Stimulated activated CD4-positive, alpha-beta T cell treated with anti-CD3 and anti-CD28 coated beads, Interleukin-15, amount 100 ng/mL, for 48 hours (primary cell): ENCODE measurements at regions not wholly inside any gene's neighbourhood (a gene's known extent, or its start where the extent isn't known, plus 50 kb on each side); places are given as distances from the start of the nearest gene placed in this dataset.
A peak's percentile ranks its signal among the peaks of the same experiment; 100 is the strongest.

Source experiments
- DNase-seq, 2 donors: peaks; one replicate each; pipeline ENCODE4 v3.0.0-alpha.2; 2020; ENCODE audit warnings: low read depth in 2 of 2

DNA sequence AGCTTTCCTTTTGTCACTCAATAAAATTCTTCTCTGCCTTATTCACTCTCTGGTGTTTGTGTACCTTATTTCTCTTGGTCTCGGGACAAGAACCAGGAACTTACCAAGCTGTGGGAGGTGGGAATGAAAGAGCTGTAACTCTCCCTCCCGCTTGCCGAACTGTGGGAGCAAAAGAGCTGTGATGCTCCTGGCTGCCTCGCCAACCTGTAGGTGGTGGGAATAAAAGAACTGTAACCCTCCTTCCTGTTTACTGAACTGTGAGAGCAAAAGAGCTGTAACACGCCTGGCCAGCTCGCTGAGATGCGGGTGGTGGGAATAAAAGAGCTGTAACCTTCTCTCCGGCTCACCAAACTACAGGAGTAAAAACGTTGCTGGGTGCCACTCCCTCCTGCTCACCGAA lies 314.1 kb upstream of the LRIG3 start:
- no peak for DNase-seq

DNA sequence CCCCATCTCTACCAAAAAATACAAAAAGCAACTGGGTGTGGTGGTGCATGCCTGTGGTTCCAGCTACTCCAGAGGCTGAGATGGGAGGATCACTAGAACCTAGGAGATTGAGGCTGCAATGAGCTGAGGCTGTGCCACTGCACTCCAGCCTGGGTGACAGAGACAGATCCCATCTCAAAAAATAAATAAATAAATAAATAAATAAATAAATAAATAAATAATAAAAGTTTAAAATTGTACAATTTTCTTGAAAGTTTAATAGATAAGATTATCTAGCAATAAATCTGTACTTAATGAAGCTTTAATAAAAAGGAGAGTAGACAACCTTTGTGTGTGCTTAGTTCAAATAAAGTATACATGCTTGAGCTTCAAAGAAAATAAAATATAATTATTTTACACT lies 310.0 kb upstream of the LRIG3 start:
- no peak for DNase-seq

DNA sequence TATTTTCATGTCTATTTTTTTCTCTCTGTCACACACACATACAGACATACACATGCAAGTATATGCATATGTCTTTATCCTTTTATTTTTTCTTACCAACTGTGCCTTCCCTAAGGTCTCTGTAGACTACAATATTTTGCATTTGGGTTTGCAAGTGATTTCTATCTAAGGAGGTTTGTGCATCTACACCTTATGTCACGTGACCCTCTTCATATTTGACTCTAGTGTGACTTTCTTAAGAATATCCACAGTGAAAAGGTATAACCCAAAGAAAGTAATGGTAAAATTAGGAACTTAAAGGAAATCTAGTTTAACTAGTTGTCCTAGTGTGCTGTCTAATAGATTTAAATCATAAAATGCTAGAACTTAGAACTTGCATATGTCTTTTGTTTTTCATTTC lies 298.8 kb upstream of the LRIG3 start:
- DNase-seq: no peak

DNA sequence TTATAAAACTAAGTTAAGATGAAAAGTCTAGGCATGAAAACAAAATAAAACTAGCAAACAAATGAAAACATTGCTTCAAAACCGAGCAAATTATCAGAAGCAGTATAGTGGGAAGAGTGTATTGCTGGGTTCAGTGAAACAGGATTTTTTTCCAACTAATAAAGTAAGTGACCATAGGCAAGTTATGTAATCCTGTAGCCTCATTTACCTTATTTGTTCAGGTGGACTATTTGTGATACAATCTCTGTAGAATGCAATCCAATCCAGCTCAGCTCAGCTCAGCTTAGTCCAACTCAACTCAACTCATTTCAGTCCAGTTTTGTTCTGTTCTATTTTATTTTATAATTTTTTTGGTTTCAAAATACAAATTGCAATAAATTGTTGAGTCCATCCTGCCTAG lies 276.7 kb upstream of the LRIG3 start:
- DNase-seq: no peak

DNA sequence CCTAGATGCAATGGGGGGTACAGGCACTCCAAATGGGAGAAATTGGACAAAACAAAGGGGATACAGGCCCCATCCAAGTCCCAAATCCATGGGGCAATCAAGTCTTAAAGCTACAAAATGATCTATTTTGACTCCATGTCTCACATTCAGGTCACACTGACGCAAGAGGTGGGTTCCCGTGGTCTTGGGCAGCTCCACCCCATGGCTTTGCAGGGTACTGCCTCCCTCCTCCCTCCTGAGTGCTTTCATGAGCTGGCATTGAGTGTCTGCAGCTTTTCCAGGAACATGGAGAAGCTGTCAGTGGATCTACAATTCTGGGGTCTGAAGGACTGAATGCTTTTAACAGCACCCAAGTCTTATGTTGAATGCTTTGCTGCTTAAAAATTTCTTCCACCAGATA lies 274.5 kb upstream of the LRIG3 start:
- no peak for DNase-seq

DNA sequence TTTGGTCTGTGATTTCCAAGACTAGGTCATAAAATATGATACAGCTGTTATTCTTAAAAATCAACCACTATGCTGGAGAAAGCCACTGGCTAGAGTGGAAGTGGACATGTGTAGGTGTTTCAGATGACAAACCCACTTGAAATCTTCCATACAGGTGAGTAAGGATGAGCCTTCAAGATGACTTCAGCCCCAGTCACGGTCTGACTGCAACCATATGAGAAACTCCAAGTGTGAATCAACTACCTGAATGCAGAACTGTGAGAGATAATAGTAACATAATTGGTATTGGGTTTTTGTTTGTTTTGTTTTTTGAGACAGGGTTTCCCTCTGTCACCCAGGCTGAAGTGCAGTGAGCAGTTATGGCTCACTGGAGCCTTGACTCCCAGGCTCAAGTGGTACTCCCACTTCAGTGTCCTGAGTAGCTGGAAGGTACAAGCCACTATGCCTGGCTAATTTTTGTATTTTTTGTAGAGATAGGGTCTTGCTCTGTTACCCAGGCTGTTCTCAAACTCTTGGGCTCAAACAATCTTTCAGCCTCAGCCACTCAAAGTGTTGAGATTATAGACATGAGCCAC lies 273.3 kb upstream of the LRIG3 start:
- no peak for DNase-seq

DNA sequence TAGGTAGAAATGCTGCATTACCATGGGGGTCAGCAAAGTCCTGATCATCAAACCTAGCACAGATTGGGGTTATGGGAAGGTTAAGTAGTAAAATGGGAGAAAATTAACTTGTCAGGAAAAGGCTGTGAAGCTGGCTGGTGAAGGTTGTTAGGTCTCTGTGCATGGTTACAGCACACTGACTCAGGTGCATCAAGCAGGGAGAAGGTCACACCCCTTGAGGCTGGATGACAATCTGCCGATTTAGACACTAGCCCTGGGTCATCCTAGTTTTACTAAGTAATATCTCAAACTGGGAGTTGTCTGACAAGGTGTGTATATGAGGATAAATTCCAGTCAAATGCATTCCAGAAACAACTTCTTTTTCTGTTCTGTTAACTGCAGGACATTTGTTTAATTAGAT lies 271.1 kb upstream of the LRIG3 start:
- no peak for DNase-seq

DNA sequence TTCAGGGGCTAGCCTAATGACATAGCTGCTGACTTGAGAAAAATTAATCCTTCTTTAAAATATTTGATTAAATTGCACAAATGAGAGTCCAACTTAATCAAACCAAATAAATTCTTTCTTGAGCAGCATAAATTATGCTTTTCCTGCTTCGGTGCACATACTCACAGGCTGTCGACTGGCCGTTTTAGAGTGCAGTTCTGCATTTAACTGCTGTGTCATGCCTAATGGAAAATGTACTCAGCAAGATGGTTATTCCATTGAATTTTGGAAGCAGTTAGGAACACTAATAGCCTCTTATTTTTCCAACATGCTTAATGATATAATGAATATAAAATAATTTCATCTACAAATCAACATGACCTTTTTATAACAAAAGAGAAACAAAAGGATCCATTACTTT lies 266.1 kb upstream of the LRIG3 start:
- no peak for DNase-seq

DNA sequence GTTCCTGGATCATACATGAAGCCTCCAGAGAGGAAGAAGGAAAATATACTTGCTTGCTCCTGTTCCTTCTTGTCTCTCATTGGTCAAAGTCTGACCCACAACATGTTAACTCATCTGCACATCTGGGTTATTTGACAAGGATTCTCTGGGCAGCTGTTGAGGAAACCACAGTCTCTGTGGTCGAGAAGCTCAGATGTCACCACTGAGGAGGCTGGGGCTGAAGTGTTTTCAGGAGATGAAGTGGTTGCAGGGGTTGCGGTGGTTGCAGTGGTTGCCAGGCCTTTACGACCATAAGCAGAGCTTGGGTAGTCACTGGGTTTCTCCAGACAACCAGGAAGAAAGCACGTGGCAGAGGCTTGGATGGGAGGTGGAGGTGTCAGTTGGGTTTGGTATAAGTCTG lies 265.0 kb upstream of the LRIG3 start:
- no peak for DNase-seq

DNA sequence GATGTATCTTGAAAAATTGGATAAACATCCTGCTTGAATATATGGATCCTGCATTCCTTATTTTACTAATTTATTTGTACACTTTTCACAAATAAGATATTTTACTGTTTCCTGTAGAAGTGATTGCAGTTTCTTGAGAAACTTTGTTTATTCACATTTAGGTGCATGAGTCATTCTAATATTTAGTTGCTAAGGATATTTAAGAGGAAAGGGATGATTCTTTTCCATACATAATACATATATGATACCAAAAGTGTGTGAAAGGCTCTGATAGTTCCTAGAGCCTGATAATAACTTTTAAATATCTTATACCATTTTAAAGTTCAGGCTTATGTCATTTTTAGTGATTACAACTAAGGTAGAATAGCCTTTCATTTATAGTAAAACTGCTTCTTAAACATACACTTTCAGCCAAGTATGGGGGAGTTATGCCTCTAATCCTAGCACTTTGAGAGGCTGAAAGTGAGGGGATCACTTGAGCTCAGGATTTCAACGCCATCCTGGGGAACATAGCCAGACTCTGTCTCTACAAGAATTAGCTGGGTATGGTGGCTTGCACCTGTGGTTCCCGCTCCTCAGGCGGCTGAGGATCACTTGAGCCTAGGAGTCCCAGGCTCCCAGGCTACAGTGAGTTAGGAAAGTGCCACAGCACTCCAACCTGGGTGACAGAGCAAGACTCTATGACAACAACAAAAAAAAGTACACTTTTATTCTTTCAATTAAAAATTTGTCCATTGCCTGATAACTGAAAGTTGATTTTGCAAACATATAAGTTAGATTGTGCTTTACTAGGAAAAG lies 262.6 kb upstream of the LRIG3 start:
- no peak for DNase-seq

DNA sequence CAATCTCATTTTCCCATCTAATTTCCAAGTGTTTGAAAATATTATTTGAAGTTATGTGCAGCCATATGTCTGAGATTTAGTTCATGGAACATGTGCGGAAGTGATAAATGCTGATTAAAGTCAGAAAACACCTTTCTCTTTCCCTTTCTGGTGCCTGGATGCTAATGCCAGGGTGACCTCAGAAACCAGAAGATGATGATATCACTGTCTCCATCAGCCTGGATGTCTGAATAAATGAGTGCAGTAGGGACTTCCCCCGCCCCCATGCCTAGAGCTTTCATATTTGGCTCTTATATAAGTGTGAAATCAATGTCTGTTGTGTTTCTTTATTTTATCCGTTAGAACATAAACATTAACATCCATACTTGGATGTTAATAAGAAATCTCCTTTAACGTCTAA lies 261.9 kb upstream of the LRIG3 start:
- DNase-seq: peak; percentile 6 to 11

DNA sequence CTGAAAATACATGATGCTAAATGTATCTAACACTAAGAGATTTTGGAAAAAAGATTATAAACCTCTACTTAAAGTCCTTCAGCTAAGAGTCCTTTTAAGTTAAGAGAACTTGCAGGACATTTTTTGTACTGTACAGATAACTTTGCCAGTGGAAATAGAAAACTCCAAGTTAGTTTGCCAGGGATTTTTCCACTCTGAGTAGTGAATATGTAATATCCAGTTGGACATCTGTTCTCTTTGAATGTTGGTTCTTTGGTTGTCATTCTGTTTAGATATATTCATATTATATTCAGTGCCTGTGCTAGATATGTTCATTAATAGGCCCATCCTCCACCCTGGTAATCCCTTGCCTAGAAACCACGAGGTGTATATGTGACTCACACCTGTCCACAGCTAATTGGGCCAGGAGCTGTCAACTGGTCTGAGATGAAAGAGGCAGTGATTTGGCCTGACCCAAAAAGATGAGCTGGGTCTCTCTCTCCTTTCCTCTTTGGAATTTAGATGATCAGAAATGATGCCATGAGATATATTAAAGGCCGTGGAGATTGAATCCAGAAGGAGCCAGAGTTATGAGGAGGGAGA lies 261.0 kb upstream of the LRIG3 start:
- no peak for DNase-seq

DNA sequence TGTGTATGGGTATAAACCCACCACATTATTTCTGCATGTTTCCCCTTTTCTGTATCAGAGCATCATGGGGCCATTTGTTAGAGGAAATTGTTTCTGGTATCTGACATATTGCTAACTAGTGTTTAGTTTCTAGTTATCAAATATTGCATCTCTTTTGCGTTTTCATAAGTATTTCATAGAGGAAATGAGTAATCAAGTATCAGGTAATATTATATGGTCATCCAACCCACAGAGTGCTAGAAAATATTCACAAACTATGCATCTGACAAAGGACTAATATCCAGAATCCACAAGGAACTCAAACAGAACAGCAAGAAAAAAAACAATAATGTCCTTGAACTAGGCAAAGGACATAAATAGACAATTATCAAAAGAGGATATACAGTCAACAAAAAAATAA lies 258.9 kb upstream of the LRIG3 start:
- no peak for DNase-seq

DNA sequence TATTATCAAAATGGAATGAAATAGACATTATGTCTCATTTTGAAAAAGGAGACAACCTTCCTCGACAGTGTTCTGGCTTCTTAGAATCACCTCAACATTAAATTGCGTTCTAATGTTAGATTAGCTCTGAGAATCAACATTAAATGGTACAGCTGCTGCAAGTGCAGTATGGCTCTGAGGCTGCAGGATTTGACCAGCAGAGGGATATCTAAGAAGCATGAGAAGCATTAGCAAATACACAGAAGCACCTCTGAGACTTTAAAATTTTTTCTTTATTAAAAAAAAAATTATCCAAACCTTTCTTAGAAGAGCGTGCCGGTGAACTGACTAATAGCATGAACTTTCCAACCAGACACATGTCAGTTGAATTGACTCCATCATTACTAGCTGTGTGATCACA lies 253.4 kb upstream of the LRIG3 start:
- no peak for DNase-seq

DNA sequence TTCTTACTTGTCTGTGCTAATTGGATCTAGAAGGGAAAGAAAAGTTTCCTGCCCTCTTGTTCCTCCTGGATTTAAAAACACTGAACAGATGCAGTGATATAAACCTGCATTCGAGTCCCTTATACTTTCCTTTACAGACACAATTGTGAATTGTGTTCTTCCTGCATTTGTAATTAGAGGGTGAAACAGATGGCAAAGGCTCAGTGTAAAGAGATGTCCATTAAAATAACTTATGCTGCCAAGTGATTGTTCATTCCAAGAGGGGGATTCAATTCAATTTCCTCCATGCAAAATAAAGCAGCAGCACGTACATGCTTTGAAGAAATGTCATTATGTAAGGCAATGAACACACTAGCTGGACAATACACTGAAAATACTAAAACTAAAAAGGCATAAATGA lies 248.3 kb upstream of the LRIG3 start:
- no peak for DNase-seq

DNA sequence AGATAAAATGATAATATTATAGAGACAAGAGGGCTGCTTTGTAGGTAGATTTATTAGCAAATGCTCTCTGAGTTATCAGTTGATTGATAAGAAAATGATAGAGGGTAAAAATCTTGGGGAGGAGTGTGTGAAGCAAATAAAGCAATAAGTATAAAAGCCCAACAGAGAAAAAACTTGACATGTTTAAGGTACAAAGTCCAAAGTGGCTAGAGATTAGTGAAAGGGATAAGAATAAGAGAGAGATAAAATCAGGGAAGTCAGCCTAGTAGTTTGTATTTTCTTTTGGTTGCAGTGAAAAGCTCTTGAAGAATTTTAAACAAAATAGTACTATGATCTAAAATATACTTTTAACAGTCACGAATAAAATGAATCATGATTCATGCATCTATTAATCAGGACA lies 246.2 kb upstream of the LRIG3 start:
- no peak for DNase-seq

DNA sequence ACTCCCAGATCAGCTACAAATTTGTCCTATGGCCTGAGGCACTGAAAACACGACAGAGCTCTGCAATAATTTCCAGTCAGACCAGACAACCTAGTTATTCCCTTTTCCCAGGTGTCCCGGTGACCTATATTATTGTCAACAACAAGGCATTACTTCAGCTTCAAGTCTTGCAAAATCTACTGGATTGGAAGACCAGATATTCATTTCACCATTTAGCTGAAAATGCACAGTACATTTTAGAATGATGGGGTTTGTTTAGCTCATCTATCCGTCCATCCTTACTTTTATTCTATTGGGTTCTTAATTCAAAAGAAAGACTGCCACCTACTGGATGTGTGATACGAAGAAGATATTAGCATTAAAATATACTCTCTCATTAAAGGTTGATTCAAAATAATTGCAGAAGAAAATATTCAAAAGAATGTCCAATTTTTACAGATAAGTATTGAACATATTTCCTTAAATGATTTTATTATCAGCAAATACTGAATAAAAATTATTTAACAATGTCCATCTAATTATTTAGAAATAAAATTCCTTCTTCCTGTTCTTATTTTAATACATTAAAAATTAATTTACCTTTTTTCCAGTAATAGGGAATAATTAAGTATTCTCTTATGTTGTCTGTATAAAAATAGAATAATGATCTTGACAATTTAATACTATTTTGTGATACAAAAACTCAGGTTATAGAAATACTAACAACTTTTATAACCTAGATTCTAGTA lies 244.9 kb upstream of the LRIG3 start:
- no peak for DNase-seq

DNA sequence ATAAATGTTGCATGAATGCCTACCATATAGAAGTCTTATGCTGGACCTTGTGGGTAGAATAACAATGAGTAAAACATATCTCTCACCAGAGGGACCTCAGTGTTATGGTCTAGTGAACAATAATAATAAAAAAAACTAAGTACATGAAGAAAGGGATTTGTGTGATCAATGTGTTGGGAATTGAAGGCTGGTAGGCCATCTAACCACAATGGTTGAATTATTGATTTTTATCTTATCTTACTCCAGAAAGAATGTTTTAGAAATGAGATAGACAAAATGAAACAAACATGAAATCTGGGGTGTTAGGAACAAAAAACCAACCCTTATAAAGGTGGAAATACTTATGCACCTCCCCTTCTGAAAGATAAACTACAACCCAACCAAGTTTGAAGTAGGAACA lies 243.9 kb upstream of the LRIG3 start:
- DNase-seq: no peak

DNA sequence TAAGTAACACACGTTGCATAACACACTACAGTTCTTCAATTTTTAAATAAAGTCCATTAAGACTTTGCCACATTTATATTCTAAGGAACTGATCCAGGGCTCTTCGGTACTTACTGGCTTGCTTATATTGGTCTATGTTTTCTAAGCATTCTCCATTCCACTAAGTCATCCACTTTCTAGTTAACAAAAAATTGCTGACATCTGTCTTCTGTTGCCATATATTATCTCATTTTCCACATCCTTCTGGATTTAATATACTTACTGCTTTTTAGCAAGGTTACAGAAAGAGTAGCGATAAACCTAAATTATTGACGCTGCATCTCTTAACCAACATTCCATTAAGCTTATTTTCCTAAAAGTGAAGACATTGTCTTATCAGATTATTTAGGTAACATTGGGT lies 238.4 kb upstream of the LRIG3 start:
- DNase-seq: no peak

DNA sequence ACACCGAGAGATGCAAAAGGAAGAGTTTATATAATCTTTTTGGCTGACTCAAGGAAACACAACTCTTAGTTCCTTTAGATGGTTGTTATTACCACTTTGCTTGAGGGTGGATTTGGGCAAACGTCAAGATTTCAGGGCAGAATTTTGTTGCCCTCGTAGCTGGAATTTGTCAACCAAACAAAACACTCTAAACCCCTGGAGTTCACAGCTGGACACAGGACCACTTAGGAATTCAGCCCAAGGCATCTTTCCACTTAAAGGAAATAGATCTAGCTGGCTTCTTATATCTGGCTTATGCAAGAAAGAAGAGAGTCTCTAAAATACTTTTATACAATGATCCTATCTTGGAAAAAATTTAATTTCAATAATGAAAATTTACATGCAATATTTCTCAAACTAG lies 237.8 kb upstream of the LRIG3 start:
- DNase-seq: no peak

DNA sequence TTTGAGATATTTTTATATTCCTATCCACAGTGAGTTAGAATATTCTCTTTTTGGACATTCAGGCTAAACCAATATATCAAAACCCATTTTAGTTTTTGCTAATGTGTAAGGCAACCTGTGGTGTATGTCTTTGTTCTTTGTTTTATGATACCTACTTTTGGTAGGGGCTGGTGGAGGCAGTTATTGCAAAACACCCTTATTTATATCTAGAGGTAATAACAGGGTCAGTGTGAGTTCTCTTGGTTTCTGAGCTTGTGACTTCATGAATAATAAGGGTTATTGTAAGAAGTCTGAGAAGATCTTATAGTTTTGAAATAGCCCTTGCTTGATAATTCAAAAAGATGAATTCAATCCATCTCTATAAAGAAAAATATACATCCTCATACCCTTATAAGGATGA lies 235.1 kb upstream of the LRIG3 start:
- no peak for DNase-seq

DNA sequence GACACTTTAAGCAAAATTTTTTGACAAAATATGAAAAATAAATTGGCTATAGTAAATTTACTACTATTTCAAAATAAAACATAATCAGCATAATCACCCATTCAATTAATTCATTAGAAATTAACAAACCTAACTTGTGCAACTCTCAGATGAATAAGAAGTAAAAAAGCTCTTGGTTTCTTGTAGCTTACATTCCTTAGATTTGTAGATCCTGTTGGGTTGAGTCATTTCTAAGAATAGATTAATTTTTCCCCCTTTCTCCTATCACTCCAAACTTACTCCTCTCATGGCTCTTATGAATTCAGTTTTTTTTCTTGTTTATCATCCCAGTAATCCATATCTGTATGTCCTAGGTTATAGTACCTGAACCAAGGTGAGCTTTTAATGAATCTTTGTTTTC lies 230.9 kb upstream of the LRIG3 start:
- no peak for DNase-seq
